GM18502 (cell line): ENCODE measurements at regions not wholly inside any gene's neighbourhood (a gene's known extent, or its start where the extent isn't known, plus 50 kb on each side); places are given as distances from the start of the nearest gene placed in this dataset.
"Not testable (repeated sequence)": the region's sequence is repeated elsewhere in the genome, so short reads cannot be mapped to it uniquely, and the experiment has no call there.

Source experiments
- ATAC-seq: cut with Tn5 transposase; IDR thresholded peaks from one replicate; pipeline ENCODE4 v1.9.1; 2021; ENCODE audit warnings: mild to moderate bottlenecking; ENCODE audit not compliant: unreplicated experiment, poor library complexity

DNA sequence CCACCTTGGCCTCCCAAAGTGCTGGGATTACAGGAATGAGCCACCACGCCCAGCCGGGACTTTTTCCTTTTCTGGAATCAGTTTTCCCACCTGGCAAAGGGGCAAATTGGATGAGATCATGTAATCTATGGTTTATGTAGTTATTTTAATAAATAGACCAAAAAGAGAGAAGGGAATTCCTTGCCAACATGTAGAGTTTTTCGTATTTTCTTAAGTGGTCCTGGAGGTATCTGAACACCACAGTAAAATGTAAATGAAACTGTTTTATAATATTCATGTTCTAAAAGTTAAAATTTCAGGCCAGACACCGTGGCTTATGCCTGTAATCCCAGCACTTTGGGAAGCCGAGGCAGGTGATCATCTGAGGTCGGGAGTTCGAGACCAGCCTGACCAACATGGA, 185.1 kb upstream of the ZNF217 start:
- no peak for ATAC-seq

DNA sequence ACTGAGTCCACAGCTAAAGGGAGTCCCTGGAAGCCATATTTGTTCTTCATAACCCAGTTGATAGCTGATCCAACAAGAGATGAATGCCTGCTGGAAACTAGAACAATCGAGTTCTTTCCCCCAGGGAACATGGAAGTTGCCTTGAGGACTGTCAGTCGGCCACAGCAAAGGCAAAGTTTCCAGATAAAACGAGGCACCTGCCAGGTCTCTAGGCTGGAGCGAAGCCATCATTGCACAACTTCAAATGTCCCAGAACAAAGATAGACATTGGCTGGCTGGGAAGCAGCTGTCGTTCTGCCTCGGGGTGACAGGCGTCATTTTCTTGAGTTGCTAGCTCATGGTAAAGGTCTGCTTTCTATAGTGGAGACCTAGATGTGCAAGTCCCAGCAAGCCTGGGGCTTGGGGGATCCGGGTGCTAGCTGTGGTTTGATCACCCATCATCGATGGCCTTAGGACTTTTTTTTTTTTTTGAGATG, 184.4 kb upstream of the ZNF217 start:
- no peak for ATAC-seq

- not testable (repeated sequence) for ATAC-seq
These were observed 183.8 kb upstream of the ZNF217 start for GRCh38 chr20:53777402-53777801.

DNA sequence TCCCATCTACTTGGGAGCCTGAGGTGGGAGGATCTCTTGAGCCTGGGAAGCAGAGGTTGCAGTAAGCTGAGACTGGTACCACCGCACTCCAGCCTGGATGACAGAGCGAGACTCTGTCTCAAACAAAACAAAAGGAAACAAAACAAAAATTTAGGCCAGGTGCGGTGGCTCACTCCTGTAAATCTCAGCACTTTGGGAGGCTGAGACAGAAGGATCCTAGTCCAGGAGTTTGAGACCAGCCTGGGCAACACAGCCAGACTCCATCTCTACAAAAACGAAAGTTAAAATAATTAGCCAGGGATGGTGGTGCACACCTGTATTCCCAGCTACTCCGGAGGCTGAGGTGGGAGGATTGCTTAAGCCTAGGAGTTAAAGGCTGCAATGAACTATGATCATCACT, 183.2 kb upstream of the ZNF217 start:
- no peak for ATAC-seq

DNA sequence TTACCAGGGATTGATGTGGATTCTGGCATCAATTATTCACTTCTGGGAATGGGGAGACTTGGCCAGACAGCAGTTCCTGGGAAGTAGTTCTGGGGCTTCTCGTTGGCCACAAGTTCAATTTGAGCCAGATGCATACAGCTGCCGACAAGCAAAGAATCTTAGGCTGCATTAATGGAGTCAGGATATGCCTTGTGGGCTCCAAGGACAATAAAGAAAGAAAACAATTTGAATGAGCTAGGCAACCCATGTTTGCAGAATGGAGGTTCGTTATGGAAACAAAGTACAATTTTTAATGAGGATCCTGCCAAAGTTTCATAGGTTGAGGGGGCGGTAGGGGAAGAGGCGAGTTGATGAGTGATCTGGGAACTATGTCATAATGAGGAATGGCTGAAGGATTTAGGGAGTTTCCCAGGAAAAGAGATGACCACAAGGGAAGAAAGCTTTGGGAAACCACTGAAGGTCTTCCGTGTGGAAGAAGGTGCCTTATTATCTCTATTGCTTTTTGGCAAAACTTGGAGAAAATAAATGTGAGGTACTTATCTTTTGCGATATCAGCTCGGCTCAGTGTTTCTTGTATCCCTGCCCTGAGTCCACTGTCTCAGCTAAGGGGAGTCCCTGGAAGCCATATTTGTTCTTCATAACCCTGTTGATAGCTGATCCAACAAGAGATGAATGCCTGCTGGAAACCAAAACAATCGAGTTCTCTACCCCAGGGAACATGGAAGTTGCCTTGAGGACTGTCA, 181.0 kb upstream of the ZNF217 start:
- no peak for ATAC-seq

DNA sequence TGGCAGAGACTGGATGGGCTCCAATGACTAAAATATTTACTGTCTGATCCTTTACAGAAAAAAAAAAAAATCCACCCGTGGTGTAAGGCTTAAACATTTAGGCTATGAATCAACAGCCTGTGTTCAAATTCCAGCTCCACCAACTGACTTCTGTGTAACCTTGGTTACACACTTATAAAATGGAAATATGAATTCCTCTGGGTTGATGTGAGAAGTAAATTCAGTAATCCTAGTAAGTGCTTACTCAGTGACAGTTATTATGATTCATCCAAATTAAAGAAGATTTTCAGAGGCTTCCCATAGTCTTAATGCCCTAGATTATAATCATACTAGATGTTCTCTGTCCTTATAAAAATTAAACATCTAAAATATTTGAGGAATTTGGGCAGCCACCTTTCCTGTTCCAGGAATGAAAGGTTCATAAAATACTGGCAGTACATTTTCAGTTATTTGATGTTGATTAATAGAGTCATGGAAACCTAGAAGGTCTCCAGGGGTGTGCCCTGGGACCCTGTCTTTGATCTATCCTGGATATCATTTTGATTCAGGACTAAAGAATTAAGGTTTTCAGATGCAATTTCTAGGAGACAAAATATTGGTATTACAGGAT, 180.3 kb upstream of the ZNF217 start:
- ATAC-seq = no peak

DNA sequence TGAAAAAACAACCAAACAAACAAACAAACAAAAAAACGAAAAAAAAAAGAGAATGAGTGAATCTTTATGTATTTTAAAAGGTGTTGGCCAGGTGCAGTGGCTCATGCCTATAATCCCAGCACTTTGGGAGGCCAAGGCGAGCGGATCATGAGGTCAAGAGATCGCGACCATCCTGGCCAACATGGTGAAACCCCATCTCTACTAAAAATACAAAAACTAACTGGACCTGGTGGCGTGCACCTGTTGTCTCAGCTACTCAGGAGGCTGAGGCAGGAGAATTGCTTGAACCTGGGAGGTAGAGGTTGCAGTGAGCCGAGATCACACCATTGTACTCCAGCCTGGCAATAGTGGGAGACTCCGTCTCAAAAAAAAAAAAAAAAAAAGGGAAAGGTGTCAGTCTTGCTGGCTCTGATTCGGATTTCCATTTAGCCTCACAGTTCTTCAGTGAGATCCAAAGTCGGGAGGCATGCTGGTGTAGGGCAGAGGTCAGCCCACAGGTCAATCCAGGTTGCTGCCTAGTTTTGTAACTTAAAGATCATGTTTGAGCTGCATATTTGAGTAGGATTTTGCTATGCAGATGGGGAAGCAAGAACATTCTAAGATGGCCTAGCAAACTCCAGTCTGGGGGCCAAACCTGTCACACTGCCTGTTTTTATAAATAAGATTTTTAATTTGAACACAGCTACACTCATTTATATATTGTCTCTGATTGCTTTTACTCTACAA, 179.6 kb upstream of the ZNF217 start:
- ATAC-seq = not testable (repeated sequence)

- ATAC-seq = no peak
These were observed 175.4 kb upstream of the ZNF217 start for GRCh38 chr20:53769041-53769440.

DNA sequence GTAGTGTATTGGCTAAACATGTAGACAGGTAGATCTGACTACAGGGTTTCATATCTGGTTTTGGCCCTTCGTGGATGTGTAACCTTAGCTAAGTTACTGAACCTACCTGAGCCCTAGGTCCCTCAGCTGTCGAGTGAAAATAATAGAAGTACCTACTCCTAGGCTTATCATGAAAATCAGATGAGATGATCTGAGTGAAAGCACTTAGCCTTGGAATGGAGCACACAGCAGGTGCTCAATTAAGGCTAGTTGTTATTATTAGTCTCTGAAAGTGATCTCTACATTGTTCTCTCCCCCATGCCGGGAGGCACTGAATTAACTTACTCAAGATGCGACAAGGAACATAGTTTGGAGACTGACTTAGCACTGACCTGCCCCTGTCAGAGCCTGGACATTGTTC, 174.7 kb upstream of the ZNF217 start:
- ATAC-seq = no peak

GRCh38 chr20:53767206-53767930, 173.7 kb upstream of the ZNF217 start:
- ATAC-seq = no peak

- no peak for ATAC-seq
These were observed 170.8 kb upstream of the ZNF217 start for GRCh38 chr20:53764415-53764800.

GRCh38 chr20:53763707-53764414, 170.2 kb upstream of the ZNF217 start:
- ATAC-seq = no peak

- not testable (repeated sequence) for ATAC-seq
These were observed 168.8 kb upstream of the ZNF217 start for GRCh38 chr20:53762423-53762798.

DNA sequence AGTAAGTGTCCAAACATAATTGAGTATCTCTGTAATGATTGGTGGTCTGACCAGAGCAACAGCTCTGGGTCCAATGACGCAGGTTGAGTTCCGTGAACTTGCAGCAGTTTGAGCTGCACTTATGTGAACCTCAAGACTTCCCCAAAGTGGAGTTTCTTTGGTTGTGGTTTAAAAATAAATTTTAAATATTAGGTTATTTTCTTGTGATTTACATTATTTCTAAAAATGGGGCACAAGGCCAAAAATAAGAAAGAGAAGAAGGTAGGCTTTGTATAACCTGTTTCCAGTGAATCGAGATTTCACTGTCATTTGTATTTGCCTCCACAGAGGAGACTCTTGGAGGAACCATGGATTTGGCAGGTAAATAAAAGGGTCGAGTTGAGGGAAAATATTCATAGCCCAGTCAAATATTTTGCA, 166.4 kb upstream of the ZNF217 start:
- ATAC-seq = no peak

DNA sequence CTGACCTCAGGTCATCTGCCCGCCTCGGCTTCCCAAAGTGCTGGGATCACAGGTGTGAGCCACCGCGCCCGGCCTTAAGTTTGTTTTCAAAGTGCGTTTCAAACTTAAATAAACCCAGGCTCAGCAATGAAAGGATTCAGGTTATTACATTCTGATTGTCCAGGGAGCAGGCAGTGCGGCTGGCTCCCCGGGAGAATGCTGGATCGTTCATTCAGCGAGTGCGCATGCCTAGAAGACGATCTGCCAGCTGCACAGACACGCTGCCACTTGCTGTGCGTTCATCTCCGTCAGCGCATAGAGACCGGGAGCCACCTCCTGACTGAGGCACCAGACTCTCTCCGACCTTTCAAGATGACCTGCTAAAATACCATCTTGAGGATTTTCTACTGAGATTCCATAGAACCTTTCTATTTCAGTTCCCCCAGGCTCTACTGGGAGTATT, 163.9 kb upstream of the ZNF217 start:
- ATAC-seq = no peak

GRCh38 chr20:53755733-53756531, 162.3 kb upstream of the ZNF217 start:
- ATAC-seq = no peak

DNA sequence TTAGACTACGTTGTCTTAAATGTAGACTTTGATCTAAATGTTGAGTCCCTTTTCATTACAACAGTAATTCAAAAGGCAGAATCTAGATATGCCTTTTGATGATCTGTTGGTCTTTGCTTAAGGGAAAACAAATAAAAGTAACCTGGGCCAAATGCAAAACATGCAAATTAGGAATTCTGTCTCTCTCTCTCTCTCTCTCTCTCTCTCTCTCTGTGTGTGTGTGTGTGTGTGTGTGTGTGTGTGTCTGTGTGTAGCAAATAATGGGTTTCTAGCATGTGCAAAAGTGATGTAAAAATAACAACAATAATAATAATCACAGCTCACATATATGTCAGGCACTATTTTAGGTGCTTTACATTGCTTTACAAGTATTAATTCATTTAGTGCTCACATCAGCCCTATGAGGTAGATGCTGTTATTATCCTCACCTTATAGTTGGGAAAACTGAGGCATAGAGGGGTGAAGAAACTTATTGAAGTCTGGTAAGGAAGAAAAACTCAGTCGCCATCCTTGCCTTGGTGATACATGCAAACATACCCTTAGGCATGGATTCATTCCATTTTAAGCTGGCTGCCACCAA, 160.3 kb upstream of the ZNF217 start:
- no peak for ATAC-seq

DNA sequence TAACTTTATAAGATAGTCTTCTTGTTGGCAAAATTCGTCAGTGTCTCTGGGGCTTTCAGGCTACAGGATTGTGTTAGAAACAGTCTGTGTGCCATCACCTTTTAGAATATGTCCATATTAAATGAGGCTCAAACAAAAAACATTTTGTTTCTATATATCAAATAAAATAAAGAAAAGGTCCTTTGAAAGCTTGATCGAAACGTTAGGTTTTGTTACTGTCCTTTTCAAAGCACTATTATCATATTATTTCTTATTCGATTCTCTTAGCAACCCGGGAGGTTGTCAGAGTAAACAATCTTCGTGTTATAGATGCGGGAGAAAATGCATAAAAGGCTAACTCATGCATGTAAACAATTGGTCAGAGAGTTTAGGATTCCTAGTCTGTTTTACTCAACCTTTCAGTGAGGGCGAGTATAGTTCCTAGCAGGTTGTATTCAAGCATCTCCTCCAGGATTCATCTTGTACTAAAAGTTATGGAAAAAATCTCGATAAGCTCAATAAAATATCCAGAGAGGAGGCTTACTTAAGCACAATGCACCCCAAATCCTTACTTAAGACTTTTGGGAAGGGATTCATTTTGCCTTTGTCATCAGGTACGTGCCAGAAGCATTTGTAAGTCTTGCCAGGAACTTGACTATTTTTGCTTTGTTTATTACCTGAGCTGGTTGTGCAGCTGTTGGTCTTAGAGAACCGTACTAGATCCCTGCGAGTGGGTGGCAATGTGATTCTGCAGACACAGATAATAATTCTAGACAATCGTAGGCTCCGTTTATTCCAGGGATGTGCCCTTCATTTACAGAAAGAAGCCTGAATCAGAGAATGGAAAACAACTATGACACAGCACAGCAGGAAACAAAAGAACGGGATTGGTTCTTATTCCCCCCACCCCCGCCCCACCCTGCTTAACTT, 159.6 kb upstream of the ZNF217 start:
- ATAC-seq = no peak
